ENCODE measurements at regions not wholly inside any gene's neighbourhood (a gene's known extent, or its start where the extent isn't known, plus 50 kb on each side); places are given as distances from the start of the nearest gene placed in this dataset.

DNA sequence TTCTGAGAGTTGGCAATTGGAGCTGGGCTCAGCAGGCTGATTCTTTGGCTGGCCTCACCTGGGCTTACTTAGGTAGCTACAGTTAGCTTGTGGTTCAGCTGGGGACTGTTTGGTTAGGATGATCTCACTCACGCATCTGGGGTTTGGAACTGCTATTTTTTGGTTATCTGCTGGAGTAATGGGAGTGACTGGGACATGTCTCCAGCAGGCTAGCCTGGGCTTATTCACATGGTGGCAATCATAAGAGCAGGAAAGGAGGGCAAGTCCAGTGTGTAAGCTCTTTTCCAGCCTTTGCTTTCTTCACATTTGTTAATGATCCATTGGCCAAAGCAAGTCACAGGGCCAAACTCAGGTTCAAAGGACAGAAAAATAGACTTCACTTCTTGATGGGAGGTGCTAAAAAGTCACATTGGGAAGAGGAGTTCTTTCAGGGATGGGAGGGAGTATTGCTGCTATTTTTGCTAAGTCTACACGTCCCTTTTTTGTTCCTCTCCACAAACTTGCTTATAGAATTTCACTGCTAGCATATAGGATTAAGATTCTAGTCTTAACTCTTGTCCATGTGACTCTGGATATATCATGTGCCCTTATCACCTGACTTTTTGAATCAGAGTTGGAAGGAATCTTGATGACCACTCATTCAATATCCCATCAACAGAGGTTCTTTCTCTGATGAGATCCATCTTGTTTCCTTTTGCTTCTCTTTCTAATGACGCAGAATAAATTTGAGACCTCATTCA lies 174.0 kb downstream of the ZFP36L2 start:
- DNase-seq: no peak
- H3K36me3 Mint-ChIP-seq: peaks cover 0 to 2% (median 0%) of the 10 kb centered on the region in 3 donors
- H3K27me3 Mint-ChIP-seq: no peaks in the 10 kb centered on the region
- H3K4me3 Mint-ChIP-seq: peak overlapping the region in 1 of 10 donors; percentile 45
- H3K4me1 Mint-ChIP-seq: peaks cover 30 to 32% (median 31%) of the 10 kb centered on the region in 4 donors
- peak overlapping the region in 3 of 10 donors; percentile 11 to 85 (median 52) for H3K27ac Mint-ChIP-seq
- no peaks in the 10 kb centered on the region for H3K9me3 Mint-ChIP-seq
- POLR2A ChIA-PET: interaction anchor here (1.2 to 1.6 kb wide), 2 partner anchors 27 to 177 kb away, joined by 4 to 7 read pairs; no protein-coding TSS in a partner anchor
- ATAC-seq: no peak

DNA sequence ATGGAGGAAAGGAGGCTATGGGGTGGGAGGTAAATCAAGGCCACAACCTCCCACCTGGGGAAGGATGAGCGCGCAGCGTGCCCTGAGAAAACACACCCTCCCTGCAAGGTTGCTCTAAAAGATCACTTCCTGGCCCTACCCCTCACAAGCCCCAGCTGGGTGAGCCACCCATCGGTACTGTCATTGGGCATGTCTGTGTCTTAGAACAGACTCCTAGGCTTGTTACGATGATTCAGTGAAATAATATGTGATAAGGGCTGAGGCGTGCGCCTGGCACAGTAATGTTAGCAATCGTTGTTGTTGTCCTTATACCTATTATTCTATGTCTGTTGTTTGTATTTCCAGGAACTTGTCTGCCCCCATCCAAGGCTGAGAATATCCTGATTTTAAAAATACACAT lies 175.1 kb downstream of the ZFP36L2 start:
- DNase-seq: peak in 7 of 10 donors; percentile 14 to 76 (median 40)
- Mint-ChIP-seq H3K9me3 (no peaks in the 10 kb centered on the region), H3K4me3 (peak overlapping the region in 7 of 10 donors; percentile 0 to 52 (median 19)), H3K4me1 (peaks cover 38 to 41% (median 38%) of the 10 kb centered on the region in 4 donors), H3K27ac (peak overlapping the region in 9 of 10 donors; percentile 27 to 87 (median 46)), H3K27me3 (no peaks in the 10 kb centered on the region), H3K36me3 (peaks cover 0 to 2% (median 0%) of the 10 kb centered on the region in 3 donors)
- POLR2A ChIA-PET: interaction anchor here (0.8 to 1.6 kb wide), 10 partner anchors 8 to 240 kb away, joined by 3 to 10 read pairs (median 4); partner anchors contain the start of gene ZFP36L2
- ATAC-seq: peak; percentile 96 to 97

DNA sequence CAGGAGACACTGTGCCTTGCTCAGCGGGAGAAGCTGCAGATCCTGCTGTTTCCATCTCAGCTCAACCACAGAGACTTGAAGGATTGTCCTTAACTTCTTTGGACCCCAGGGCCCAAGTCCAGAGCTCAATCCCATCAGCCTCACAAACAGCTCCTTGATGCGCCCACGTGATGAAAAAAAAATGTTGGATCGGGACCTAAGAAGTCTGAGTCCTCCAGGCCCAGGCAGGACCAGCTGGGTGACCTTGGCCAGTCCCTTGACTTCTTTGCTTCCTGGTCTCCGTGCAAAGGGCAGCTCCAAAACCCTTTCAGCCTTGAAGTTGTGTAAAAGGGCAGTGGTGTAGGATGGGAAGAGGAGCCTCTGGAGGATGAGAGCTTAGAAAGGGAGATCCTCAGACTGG lies 175.5 kb downstream of the ZFP36L2 start:
- peak overlapping the region in 6 of 10 donors; percentile 0 to 52 (median 17) for H3K4me3 Mint-ChIP-seq
- H3K9me3 Mint-ChIP-seq: no peaks in the 10 kb centered on the region
- no peaks in the 10 kb centered on the region for H3K27me3 Mint-ChIP-seq
- peaks cover 41 to 42% (median 41%) of the 10 kb centered on the region in 4 donors for H3K4me1 Mint-ChIP-seq
- ATAC-seq (no peak), DNase-seq (no peak)
- POLR2A ChIA-PET: interaction anchor here (0.8 to 1.6 kb wide), 10 partner anchors 9 to 240 kb away, joined by 3 to 10 read pairs (median 4); partner anchors contain the start of gene ZFP36L2
- H3K27ac Mint-ChIP-seq: peak overlapping the region in 6 of 10 donors; percentile 27 to 72 (median 41)
- H3K36me3 Mint-ChIP-seq: peaks cover 0 to 2% (median 0%) of the 10 kb centered on the region in 3 donors

GRCh38 chr2:43049836-43050801 lies 176.3 kb downstream of the ZFP36L2 start:
- ATAC-seq: no peak
- peak overlapping the region in 3 of 10 donors; percentile 1 to 58 (median 15) for H3K4me3 Mint-ChIP-seq
- peaks cover 0 to 2% (median 0%) of the 10 kb centered on the region in 3 donors for H3K36me3 Mint-ChIP-seq
- H3K4me1 Mint-ChIP-seq: peaks cover 37 to 42% (median 41%) of the 10 kb centered on the region in 4 donors
- no peak for DNase-seq
- H3K9me3 Mint-ChIP-seq: no peaks in the 10 kb centered on the region
- peak overlapping the region in 6 of 10 donors; percentile 38 to 72 (median 70) for H3K27ac Mint-ChIP-seq
- no peaks in the 10 kb centered on the region for H3K27me3 Mint-ChIP-seq
- POLR2A ChIA-PET: interaction anchor here (0.8 to 1.4 kb wide), 6 partner anchors 9 to 239 kb away, joined by 3 to 4 read pairs (median 3); no protein-coding TSS in a partner anchor

GRCh38 chr2:43047187-43047780 lies 179.1 kb downstream of the ZFP36L2 start:
- no peak for ATAC-seq

DNA sequence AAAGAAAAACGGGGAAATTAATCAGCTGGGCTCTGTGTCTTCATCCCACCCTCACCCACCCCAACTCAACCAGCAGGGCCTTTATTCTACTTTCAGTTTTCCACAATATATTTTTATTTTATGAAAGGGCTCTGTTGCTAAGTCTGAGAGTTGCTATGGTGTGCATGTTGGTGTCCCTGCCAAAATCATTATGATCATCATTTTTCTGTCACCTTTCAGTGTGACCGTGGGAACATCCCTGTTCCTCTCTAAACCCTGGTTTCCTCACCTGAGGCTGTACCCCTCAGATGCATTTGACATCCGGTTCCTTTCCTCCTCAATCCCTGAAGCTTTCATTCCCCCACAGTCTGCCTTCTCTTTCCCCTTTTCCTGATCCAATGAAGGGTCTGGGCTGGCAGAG lies 180.5 kb downstream of the ZFP36L2 start:
- Mint-ChIP-seq H3K9me3 (no peaks in the 10 kb centered on the region), H3K27ac (peak overlapping the region in 2 of 10 donors; percentile 11 to 12), H3K4me3 (peak overlapping the region in 1 of 10 donors; percentile 22), H3K27me3 (no peaks in the 10 kb centered on the region), H3K36me3 (no peaks in the 10 kb centered on the region), H3K4me1 (peaks cover 23 to 25% (median 24%) of the 10 kb centered on the region in 4 donors)
- POLR2A ChIA-PET: interaction anchor here (0.6 to 1.1 kb wide), 2 partner anchors 28 to 132 kb away, joined by 3 read pairs; no protein-coding TSS in a partner anchor
- ATAC-seq: no peak
- no peak for DNase-seq

More at GRCh38 chr2:43047187-43047780, 179.1 kb downstream of the ZFP36L2 start:
- no peaks in the 10 kb centered on the region for H3K36me3 Mint-ChIP-seq
- DNase-seq: no peak
- H3K27me3 Mint-ChIP-seq: no peaks in the 10 kb centered on the region
- peak overlapping the region in 4 of 10 donors; percentile 1 to 39 (median 8) for H3K4me3 Mint-ChIP-seq
- no peaks in the 10 kb centered on the region for H3K9me3 Mint-ChIP-seq
- peaks cover 36 to 39% (median 37%) of the 10 kb centered on the region in 4 donors for H3K4me1 Mint-ChIP-seq
- H3K27ac Mint-ChIP-seq: peak overlapping the region in 4 of 10 donors; percentile 14 to 82 (median 56)
- POLR2A ChIA-PET: interaction anchor here (0.8 to 0.9 kb wide), 4 partner anchors 9 to 100 kb away, joined by 3 to 5 read pairs (median 4); no protein-coding TSS in a partner anchor

- peaks cover 17 to 29% (median 26%) of the 10 kb centered on the region in 4 donors for H3K4me1 Mint-ChIP-seq
- no peaks in the 10 kb centered on the region for H3K27me3 Mint-ChIP-seq
- no peaks in the 10 kb centered on the region for H3K36me3 Mint-ChIP-seq
- no peak for DNase-seq
- no peak overlapping the region for H3K27ac Mint-ChIP-seq
- no peak overlapping the region for H3K4me3 Mint-ChIP-seq
- H3K9me3 Mint-ChIP-seq: no peaks in the 10 kb centered on the region
- POLR2A ChIA-PET: no interaction called here
- no peak for ATAC-seq
Observed at GRCh38 chr2:43044093-43044681, 182.2 kb downstream of the ZFP36L2 start.

GRCh38 chr2:43043553-43043870 lies 182.9 kb downstream of the ZFP36L2 start:
- DNase-seq (no peak), ATAC-seq (no peak)
- peaks cover 17 to 32% (median 26%) of the 10 kb centered on the region in 4 donors for H3K4me1 Mint-ChIP-seq
- no peak overlapping the region for H3K4me3 Mint-ChIP-seq
- H3K36me3 Mint-ChIP-seq: no peaks in the 10 kb centered on the region
- no peaks in the 10 kb centered on the region for H3K27me3 Mint-ChIP-seq
- POLR2A ChIA-PET: no interaction called here
- peak overlapping the region in 2 of 10 donors; percentile 31 to 84 for H3K27ac Mint-ChIP-seq
- H3K9me3 Mint-ChIP-seq: no peaks in the 10 kb centered on the region

DNA sequence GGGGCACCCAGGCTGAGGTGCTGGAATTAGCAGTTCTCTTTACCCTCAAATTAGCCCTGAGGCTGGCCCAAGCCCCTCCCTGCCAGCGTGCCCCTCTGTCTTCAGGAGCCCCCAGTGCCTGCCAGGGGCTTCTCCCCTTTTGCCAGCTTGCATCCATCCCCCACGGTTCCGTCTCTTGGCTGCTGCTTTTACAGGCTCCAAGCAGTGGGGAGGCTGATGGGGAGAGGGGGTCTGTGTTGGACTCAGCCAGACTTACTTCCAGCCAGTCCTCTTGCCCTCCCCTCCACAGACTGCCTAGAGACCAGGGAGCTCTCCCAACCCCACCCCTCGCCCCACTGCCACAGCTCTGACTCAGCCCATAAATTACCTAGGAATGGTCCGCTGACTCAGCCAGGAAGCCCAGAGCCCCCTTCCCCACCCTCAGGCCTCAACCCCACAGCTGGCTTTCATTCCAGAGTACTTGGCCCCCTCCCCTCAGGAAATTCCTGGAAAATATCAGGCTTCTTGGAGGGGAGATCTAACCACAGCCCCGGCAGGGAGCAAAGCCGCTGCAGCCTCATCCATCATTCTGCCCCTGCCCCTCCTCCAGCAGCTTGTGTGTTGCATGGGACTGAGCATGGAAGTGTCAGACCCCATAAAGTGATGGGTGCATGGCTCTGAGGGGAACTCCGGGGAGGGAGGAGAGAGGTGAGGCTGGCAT lies 184.6 kb downstream of the ZFP36L2 start:
- Mint-ChIP-seq H3K4me3 (no peak overlapping the region), H3K27me3 (no peaks in the 10 kb centered on the region), H3K36me3 (no peaks in the 10 kb centered on the region), H3K9me3 (no peaks in the 10 kb centered on the region), H3K4me1 (peaks cover 9 to 24% (median 18%) of the 10 kb centered on the region in 4 donors), H3K27ac (peak overlapping the region in 2 of 10 donors; percentile 59 to 65)
- no peak for DNase-seq
- ATAC-seq: no peak
- POLR2A ChIA-PET: interaction anchor here (1.2 kb wide), 1 partner anchor 185 kb away, joined by 4 read pairs; the partner anchor contains the start of gene ZFP36L2

GRCh38 chr2:43041173-43041591 lies 185.2 kb downstream of the ZFP36L2 start:
- H3K4me3 Mint-ChIP-seq: no peak overlapping the region
- H3K27ac Mint-ChIP-seq: peak overlapping the region in 1 of 10 donors; percentile 22
- H3K4me1 Mint-ChIP-seq: peaks cover 5 to 18% (median 13%) of the 10 kb centered on the region in 4 donors
- no peaks in the 10 kb centered on the region for H3K36me3 Mint-ChIP-seq
- ATAC-seq (no peak), DNase-seq (no peak)
- H3K27me3 Mint-ChIP-seq: no peaks in the 10 kb centered on the region
- H3K9me3 Mint-ChIP-seq: no peaks in the 10 kb centered on the region
- POLR2A ChIA-PET: interaction anchor here (1.2 kb wide), 1 partner anchor 186 kb away, joined by 4 read pairs; the partner anchor contains the start of gene ZFP36L2

All from naive thymus-derived CD8-positive, alpha-beta T cell (primary cell).